ENCODE measurements at regions not wholly inside any gene's neighbourhood (a gene's known extent, or its start where the extent isn't known, plus 50 kb on each side); places are given as distances from the start of the nearest gene placed in this dataset.

- H3K27ac ChIP-seq (replicated peaks), result no peak overlapping the region
- DNase-seq (ENCODE audit: low read depth in 1 of 2, low spot score in 1 of 2), result no peak
- H3K4me3 ChIP-seq (replicated peaks; ENCODE audit: insufficient read depth, low read length), result no peak overlapping the region
- no peaks in the 10 kb centered on the region for H3K27me3 ChIP-seq (ENCODE audit: insufficient read depth, poor library complexity, severe bottlenecking)
- TF ChIP-seq GABPA (IDR thresholded peaks at IDR 0.05; ENCODE audit: low read depth) (no peak), REST (IDR thresholded peaks at IDR 0.05; ENCODE audit: insufficient replicate concordance, low read depth) (no peak), POLR2AphosphoS5 (IDR thresholded peaks at IDR 0.05; ENCODE audit: low read depth) (no peak), SPI1 (IDR thresholded peaks at IDR 0.05; ENCODE audit: borderline replicate concordance, low read depth) (no peak)
- TF ChIP-seq, protein P1, sequence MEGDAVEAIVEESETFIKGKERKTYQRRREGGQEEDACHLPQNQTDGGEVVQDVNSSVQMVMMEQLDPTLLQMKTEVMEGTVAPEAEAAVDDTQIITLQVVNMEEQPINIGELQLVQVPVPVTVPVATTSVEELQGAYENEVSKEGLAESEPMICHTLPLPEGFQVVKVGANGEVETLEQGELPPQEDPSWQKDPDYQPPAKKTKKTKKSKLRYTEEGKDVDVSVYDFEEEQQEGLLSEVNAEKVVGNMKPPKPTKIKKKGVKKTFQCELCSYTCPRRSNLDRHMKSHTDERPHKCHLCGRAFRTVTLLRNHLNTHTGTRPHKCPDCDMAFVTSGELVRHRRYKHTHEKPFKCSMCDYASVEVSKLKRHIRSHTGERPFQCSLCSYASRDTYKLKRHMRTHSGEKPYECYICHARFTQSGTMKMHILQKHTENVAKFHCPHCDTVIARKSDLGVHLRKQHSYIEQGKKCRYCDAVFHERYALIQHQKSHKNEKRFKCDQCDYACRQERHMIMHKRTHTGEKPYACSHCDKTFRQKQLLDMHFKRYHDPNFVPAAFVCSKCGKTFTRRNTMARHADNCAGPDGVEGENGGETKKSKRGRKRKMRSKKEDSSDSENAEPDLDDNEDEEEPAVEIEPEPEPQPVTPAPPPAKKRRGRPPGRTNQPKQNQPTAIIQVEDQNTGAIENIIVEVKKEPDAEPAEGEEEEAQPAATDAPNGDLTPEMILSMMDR (IDR thresholded peaks at IDR 0.05; ENCODE audit: insufficient read depth, low read length), result no peak
Observed at GRCh38 chr3:86661817-86662216, 329.1 kb downstream of the VGLL3 start.

DNA sequence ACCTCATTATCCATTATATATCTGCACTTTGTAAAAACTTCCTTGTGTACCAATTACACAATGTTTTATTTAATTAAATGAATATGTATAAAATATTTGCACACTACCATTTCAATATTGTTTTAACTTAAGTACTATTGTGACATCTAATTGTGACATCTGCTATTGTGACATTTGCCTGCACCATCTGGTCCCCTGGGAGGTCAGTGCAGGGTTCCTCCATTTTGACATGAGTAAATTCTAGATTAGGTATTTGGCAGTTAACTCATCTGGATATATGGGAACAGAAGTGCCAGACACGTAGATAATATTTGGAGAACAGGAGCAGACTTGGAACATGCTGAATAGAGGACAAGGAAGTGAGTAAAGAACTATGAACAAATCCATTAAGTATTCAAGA is 332.1 kb downstream of the VGLL3 start:
- Histone ChIP-seq H3K27ac (replicated peaks) (no peak overlapping the region), H3K4me3 (replicated peaks; ENCODE audit: insufficient read depth, low read length) (no peak overlapping the region), H3K27me3 (ENCODE audit: insufficient read depth, poor library complexity, severe bottlenecking) (no peaks in the 10 kb centered on the region)
- TF ChIP-seq REST (IDR thresholded peaks at IDR 0.05; ENCODE audit: insufficient replicate concordance, low read depth), result no peak
- TF ChIP-seq POLR2AphosphoS5 (IDR thresholded peaks at IDR 0.05; ENCODE audit: low read depth), result no peak
- no peak for TF ChIP-seq SPI1 (IDR thresholded peaks at IDR 0.05; ENCODE audit: borderline replicate concordance, low read depth)
- TF ChIP-seq, protein P1 (IDR thresholded peaks at IDR 0.05; ENCODE audit: insufficient read depth, low read length), result no peak
- no peak for TF ChIP-seq GABPA (IDR thresholded peaks at IDR 0.05; ENCODE audit: low read depth)
- peak in 1 of 2 experiments; percentile 34 for DNase-seq (ENCODE audit: low read depth in 1 of 2, low spot score in 1 of 2)

DNA sequence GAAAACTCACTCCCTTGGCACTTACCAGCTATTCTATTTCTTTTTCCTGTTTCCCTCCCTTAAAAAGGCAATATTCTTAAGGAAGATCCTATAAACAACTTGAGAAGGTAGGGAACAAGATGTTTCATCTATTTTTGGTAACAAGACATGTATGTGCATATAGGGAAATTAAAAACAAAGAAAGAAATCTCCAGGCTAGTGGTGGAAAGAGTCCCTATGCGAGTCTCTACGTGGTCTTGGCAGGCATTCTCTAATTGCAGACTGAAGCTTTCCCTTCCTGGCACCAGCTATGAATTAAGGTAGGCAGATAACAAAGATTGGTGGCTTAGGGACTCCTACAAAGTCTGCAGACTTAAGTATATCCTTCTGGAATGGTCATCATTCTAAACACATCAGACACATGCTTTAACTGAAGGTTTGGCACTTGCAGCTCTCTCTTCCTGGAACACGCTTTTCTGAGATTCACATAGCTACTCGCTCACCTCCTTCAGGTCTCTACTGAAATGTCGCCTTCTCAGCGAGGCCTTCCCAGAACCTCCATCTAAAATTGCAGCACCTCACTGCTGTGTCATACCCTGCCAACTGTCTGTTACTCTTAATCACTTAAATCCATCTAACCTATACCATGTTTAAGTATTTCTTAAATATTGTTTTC is 336.0 kb downstream of the VGLL3 start:
- DNase-seq (ENCODE audit: low read depth in 1 of 2, low spot score in 1 of 2), result no peak
- no peaks in the 10 kb centered on the region for H3K27me3 ChIP-seq (ENCODE audit: insufficient read depth, poor library complexity, severe bottlenecking)
- no peak overlapping the region for H3K4me3 ChIP-seq (replicated peaks; ENCODE audit: insufficient read depth, low read length)
- H3K27ac ChIP-seq (replicated peaks), result no peak overlapping the region
- TF ChIP-seq GABPA (IDR thresholded peaks at IDR 0.05; ENCODE audit: low read depth) (no peak), REST (IDR thresholded peaks at IDR 0.05; ENCODE audit: insufficient replicate concordance, low read depth) (no peak), SPI1 (IDR thresholded peaks at IDR 0.05; ENCODE audit: borderline replicate concordance, low read depth) (no peak), POLR2AphosphoS5 (IDR thresholded peaks at IDR 0.05; ENCODE audit: low read depth) (no peak)
- TF ChIP-seq, protein P1 (IDR thresholded peaks at IDR 0.05; ENCODE audit: insufficient read depth, low read length), result no peak

All from HL-60 (cell line).